NCI-H69 (cell line): ENCODE measurements at regions not wholly inside any gene's neighbourhood (a gene's known extent, or its start where the extent isn't known, plus 50 kb on each side); places are given as distances from the start of the nearest gene placed in this dataset.

ENCODE experiments used
- DNase-seq: peaks from one replicate; lab custom pipeline; 2025; lab: John Stamatoyannopoulos, UW

GRCh38 chr14:56868660-56869059 is 58.4 kb upstream of the OTX2 start:
- DNase-seq, result no peak

- DNase-seq, result no peak
Measured at GRCh38 chr14:56862836-56863235, 52.6 kb upstream of the OTX2 start.

DNA sequence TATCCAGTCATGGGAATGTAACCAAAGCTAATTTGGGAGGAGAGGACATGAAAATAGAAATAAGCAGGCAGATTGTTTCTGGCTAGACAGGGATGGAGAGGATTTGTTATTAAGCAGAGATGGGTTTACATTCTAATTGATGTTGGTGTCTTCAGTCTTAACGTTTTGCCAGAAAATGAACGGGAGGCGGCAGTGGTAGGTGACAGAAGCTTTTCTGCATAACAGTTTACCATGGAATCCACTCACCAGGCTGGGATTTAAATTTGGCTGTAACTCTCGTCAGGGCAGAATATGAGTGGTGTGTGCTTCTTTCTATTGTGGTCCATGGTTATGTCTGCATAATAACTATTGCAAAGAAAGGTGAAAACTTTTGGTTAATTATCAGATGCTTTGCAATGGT is 50.2 kb upstream of the OTX2 start:
- no peak for DNase-seq
